ENCODE measurements at regions not wholly inside any gene's neighbourhood (a gene's known extent, or its start where the extent isn't known, plus 50 kb on each side); places are given as distances from the start of the nearest gene placed in this dataset.
"Not testable (repeated sequence)": the region's sequence is repeated elsewhere in the genome, so short reads cannot be mapped to it uniquely, and the experiment has no call there.

- TF ChIP-seq CTCF (IDR thresholded peaks at IDR 0.05 in 2 of 3, conservative IDR thresholded peaks at IDR 0.05 in 1 of 3; ENCODE audit: control insufficient read depth in 2 of 3, extremely low read depth in 1 of 3, insufficient read depth in 1 of 3, low read depth in 3 of 3, low read length in 3 of 3); KDM1A (IDR thresholded peaks at IDR 0.05; ENCODE audit: borderline replicate concordance); FOXM1 (IDR thresholded peaks at IDR 0.05; ENCODE audit: low read depth, low read length); SMC3 (IDR thresholded peaks at IDR 0.05; ENCODE audit: borderline replicate concordance, low read length): not testable (repeated sequence)
Measured at GRCh38 chr1:221552792-221553191, 189.1 kb downstream of the DUSP10 start.
